Heart right ventricle (tissue), 16 donors: ENCODE measurements at regions not wholly inside any gene's neighbourhood (a gene's known extent, or its start where the extent isn't known, plus 50 kb on each side); places are given as distances from the start of the nearest gene placed in this dataset.

Experiments used
- ATAC-seq, 8 donors: fragments of 200-7000 bp; cut with Tn5 transposase; one replicate each; pipeline ENCODE4 v1.9.1; 2020; ENCODE audit warnings: mild to moderate bottlenecking in 8 of 8, moderate library complexity in 8 of 8, moderate number of reproducible peaks in 1 of 8
- DNase-seq, 2 donors: peaks; one replicate each; pipeline ENCODE4 v3.0.0-alpha.2; 2020
- H3K27ac ChIP-seq, 10 donors: fragments of 200-600 bp; sonication (generic) in 2 of 10; one replicate each; pipeline versions ENCODE4 v1.5.0 to v1.8.0; 2020 to 2022; ENCODE audit warnings: mild to moderate bottlenecking in 3 of 10
- H3K27me3 ChIP-seq, 7 donors: fragments of 200-600 bp; one replicate each; pipeline ENCODE4 v1.8.0; 2021 to 2022; ENCODE audit warnings: mild to moderate bottlenecking in 2 of 7
- H3K36me3 ChIP-seq, 9 donors: fragments of 200-600 bp; sonication (generic) in 1 of 9; one replicate each; pipeline versions ENCODE4 v1.5.0 to v1.8.0; 2020 to 2022; ENCODE audit warnings: mild to moderate bottlenecking in 2 of 9
- H3K4me1 ChIP-seq, 9 donors: fragments of 200-600 bp; sonication (generic) in 1 of 9; one replicate each; pipeline versions ENCODE4 v1.5.0 to v1.8.0; 2020 to 2022; ENCODE audit warnings: mild to moderate bottlenecking in 4 of 9
- H3K4me3 ChIP-seq, 10 donors: fragments of 200-600 bp; sonication (generic) in 2 of 10; one replicate each; pipeline versions ENCODE4 v1.5.0 to v1.8.0; 2020 to 2022; ENCODE audit warnings: mild to moderate bottlenecking in 7 of 10, moderate library complexity in 2 of 10
- H3K9me3 ChIP-seq, 11 donors: fragments of 200-600 bp in 10 of 11; sonication (generic) in 2 of 11; one replicate each; pipeline versions ENCODE4 v1.5.0 to v1.8.0; 2013 to 2022; ENCODE audit warnings: mild to moderate bottlenecking in 2 of 11, control low read depth in 1 of 11, moderate library complexity in 1 of 11
- CTCF ChIP-seq, 9 donors: fragments of 200-600 bp; sonication (generic) in 2 of 9; IDR thresholded peaks; one replicate each; pipeline versions ENCODE4 v1.5.0 to v1.8.0; 2021 to 2022; ENCODE audit warnings: antibody characterized with exemption in 9 of 9, mild to moderate bottlenecking in 5 of 9, moderate library complexity in 1 of 9
- WGBS, 2 donors: extraction: QIAGEN DNeasy Blood & Tissue Kit; methylation state at CpG; one replicate each; pipeline ENCODE4 v1.1.7; 2013; ENCODE audit warnings: inconsistent platforms in 1 of 2; 5-methylcytosine and 5-hydroxymethylcytosine counted together
- intact Hi-C, 10 donors: fragments of 100-400 bp; cut with DNase I; formaldehyde crosslinking; loops; one replicate each; pipeline versions ENCODE4 v1.11.1 to v1.14.2; 2022
- donor health status: Arrhythmogenic right ventricular cardiomyopathy.
- donor health status: ischemic (EF 13 %, LVEDD 7.1; RV severe dilation, severe dysfunction).
- donor health status: healthy with polysubstance abuse.
- donor health status: DM: no; HTN: yes; CAD: no.
- donor health status: DM: no; HTN: no; CAD: no.
- donor health status: ischemic (EF 25% LVEDD 6.9; RV normal size, moderate dysfunction).
- donor health status: ischemic (EF 25% LVEDD 5.7; RV mildly dilated, moderate dysfunction).
- donor health status: healthy.
- donor health status: DM: yes; HTN: yes; CAD: no.
- donor health status: Ischemic cardiomyopathy.
- donor health status: ischemic (EF 35%, LVEDD 5.7; RV mildly dilated, moderate dysfunction).
- donor health status: nonischemic (EF 11% LVEDD 7.7; RV severe dilation, severe dysfunction).
- donor health status: DM: yes; HTN: yes; CAD: no.
- donor health status: PGD.
- donor health status: ischemic (EF 29% LVEDD 5.4; RV normal size, mild dysfunction).
- donor health status: nonischemic (EF 23%, LVEDD 6.1; RV moderate dilation, normal function).

GRCh38 chr5:174376056-174376455, 330.6 kb downstream of the NSG2 start:
- TF ChIP-seq CTCF (IDR thresholded peaks at IDR 0.05), result no peak
- intact Hi-C loops, result no loop called here
- Histone ChIP-seq H3K4me3 (no peak overlapping the region), H3K9me3 (peaks cover 0 to 6% (median 0%) of the 10 kb centered on the region in 11 donors), H3K27me3 (no peaks in the 10 kb centered on the region), H3K36me3 (no peaks in the 10 kb centered on the region), H3K27ac (no peak overlapping the region), H3K4me1 (no peaks in the 10 kb centered on the region)
- WGBS, 2 donors, result 66 to 84% methylated on average over 4 of the region's 4 CpGs
- ATAC-seq (no peak), DNase-seq (no peak)

GRCh38 chr5:174376726-174377373, 331.3 kb downstream of the NSG2 start:
- H3K27ac ChIP-seq, result no peak overlapping the region
- no peak overlapping the region for H3K4me3 ChIP-seq
- H3K4me1 ChIP-seq, result no peaks in the 10 kb centered on the region
- H3K27me3 ChIP-seq, result no peaks in the 10 kb centered on the region
- no peak for TF ChIP-seq CTCF (IDR thresholded peaks at IDR 0.05)
- ATAC-seq (no peak), DNase-seq (no peak)
- WGBS, 2 donors, result 77 to 85% methylated on average over 6 of the region's 6 CpGs
- intact Hi-C loops, result no loop called here
- H3K9me3 ChIP-seq, result peaks cover 0 to 6% (median 0%) of the 10 kb centered on the region in 11 donors
- H3K36me3 ChIP-seq, result no peaks in the 10 kb centered on the region

- ATAC-seq, result no peak
- no peaks in the 10 kb centered on the region for H3K36me3 ChIP-seq
- DNase-seq, result no peak
- H3K4me1 ChIP-seq, result no peaks in the 10 kb centered on the region
- intact Hi-C loops, result no loop called here
- H3K4me3 ChIP-seq, result no peak overlapping the region
- WGBS, 2 donors, result 75 to 82% methylated on average over 4 of the region's 4 CpGs
- H3K9me3 ChIP-seq, result peaks cover 0 to 6% (median 0%) of the 10 kb centered on the region in 11 donors
- H3K27me3 ChIP-seq, result peaks cover 0 to 2% (median 0%) of the 10 kb centered on the region in 7 donors
- no peak for TF ChIP-seq CTCF (IDR thresholded peaks at IDR 0.05)
- no peak overlapping the region for H3K27ac ChIP-seq
Measured at GRCh38 chr5:174378121-174378874, 332.8 kb downstream of the NSG2 start.

- no peak for TF ChIP-seq CTCF (IDR thresholded peaks at IDR 0.05)
- intact Hi-C loops, result no loop called here
- Histone ChIP-seq H3K4me3 (no peak overlapping the region), H3K4me1 (peaks cover 0 to 3% (median 0%) of the 10 kb centered on the region in 9 donors), H3K27me3 (peaks cover 0 to 16% (median 0%) of the 10 kb centered on the region in 7 donors), H3K36me3 (no peaks in the 10 kb centered on the region), H3K9me3 (peaks cover 0 to 6% (median 0%) of the 10 kb centered on the region in 11 donors), H3K27ac (no peak overlapping the region)
- ATAC-seq (no peak), DNase-seq (no peak)
- 76 to 77% methylated on average over 2 of the region's 2 CpGs for WGBS, 2 donors
Measured at GRCh38 chr5:174380311-174380710, 334.8 kb downstream of the NSG2 start.
